K562 (cell line): ENCODE measurements at regions not wholly inside any gene's neighbourhood (a gene's known extent, or its start where the extent isn't known, plus 50 kb on each side); places are given as distances from the start of the nearest gene placed in this dataset.

Experiments used
- RAD21 ChIP-seq, 2 experiments: fragments of 250-450 bp in 1 of 2; fragments of 450-650 bp in 1 of 2; sonication (Bioruptor Pico) in 1 of 2; formaldehyde crosslinking in 1 of 2; IDR thresholded peaks in 1 of 2; conservative IDR thresholded peaks in 1 of 2; 2 replicates each; pipeline versions ENCODE4 v1.4.0 to v1.8.0; 2020 to 2022; ENCODE audit warnings: mild to moderate bottlenecking in 2 of 2, moderate library complexity in 1 of 2
- RBM25 ChIP-seq: fragments of 200-400 bp; formaldehyde crosslinking; IDR thresholded peaks from 2 replicates; pipeline ENCODE4 v1.6.1; 2018; ENCODE audit warnings: low read length, low read depth, moderate library complexity; ENCODE audit not compliant: severe bottlenecking
- SAFB ChIP-seq: fragments of 200-400 bp; formaldehyde crosslinking; IDR thresholded peaks from 2 replicates; pipeline ENCODE4 v1.6.1; 2017; ENCODE audit warnings: low read depth, low read length, borderline replicate concordance
- SP1 ChIP-seq: sonication (generic); formaldehyde crosslinking; IDR thresholded peaks from 2 replicates; pipeline ENCODE4 v1.8.1; 2022; ENCODE audit warnings: mild to moderate bottlenecking, missing genetic modification reagents
- USF2 ChIP-seq: sonication (generic); formaldehyde crosslinking; IDR thresholded peaks from 2 replicates; pipeline ENCODE4 v1.5.0; 2020; ENCODE audit warnings: missing genetic modification reagents

GRCh38 chr10:36542493-36542892 lies 582.9 kb upstream of the ANKRD30A start:
- no peak for TF ChIP-seq RAD21 (CRISPR knock-in tag; conservative IDR thresholded peaks at IDR 0.05 in 1 of 2, IDR thresholded peaks at IDR 0.05 in 1 of 2)
- no peak for TF ChIP-seq RBM25
- TF ChIP-seq SAFB = no peak
- TF ChIP-seq USF2 (CRISPR knock-in tag) = no peak
- TF ChIP-seq SP1 (CRISPR knock-in tag) = no peak
